Stimulated activated naive CD8-positive, alpha-beta T cell treated with anti-CD3 and anti-CD28 coated beads, Interleukin-15, Interleukin-2, amounts not matched to agents 100 ng/mL and 50 ng/mL, for 24 hours (primary cell): ENCODE measurements at regions not wholly inside any gene's neighbourhood (a gene's known extent, or its start where the extent isn't known, plus 50 kb on each side); places are given as distances from the start of the nearest gene placed in this dataset.

Experiments used
- H3K27ac Mint-ChIP-seq: one replicate; pipeline ENCODE4 v1.8.0; 2021; ENCODE audit warnings: mild to moderate bottlenecking, mixed read lengths
- H3K27me3 Mint-ChIP-seq: one replicate; pipeline ENCODE4 v1.8.0; 2021; ENCODE audit warnings: mixed read lengths
- H3K36me3 Mint-ChIP-seq: one replicate; pipeline ENCODE4 v1.8.0; 2021; ENCODE audit warnings: low read depth, mixed read lengths
- H3K4me1 Mint-ChIP-seq: one replicate; pipeline ENCODE4 v1.8.0; 2021; ENCODE audit warnings: low read depth, mixed read lengths
- H3K4me3 Mint-ChIP-seq: one replicate; pipeline ENCODE4 v1.8.0; 2021; ENCODE audit warnings: mild to moderate bottlenecking, mixed read lengths
- H3K9me3 Mint-ChIP-seq: one replicate; pipeline ENCODE4 v1.8.0; 2021; ENCODE audit warnings: mixed read lengths

- H3K27ac Mint-ChIP-seq: no peak overlapping the region
- no peaks in the 10 kb centered on the region for H3K27me3 Mint-ChIP-seq
- no peaks in the 10 kb centered on the region for H3K36me3 Mint-ChIP-seq
- H3K4me1 Mint-ChIP-seq: no peaks in the 10 kb centered on the region
- no peaks in the 10 kb centered on the region for H3K9me3 Mint-ChIP-seq
- no peak overlapping the region for H3K4me3 Mint-ChIP-seq
Measured at GRCh38 chr2:33897741-33898140, 298.6 kb upstream of the FAM98A start.

GRCh38 chr2:33893824-33894223, 294.7 kb upstream of the FAM98A start:
- Mint-ChIP-seq H3K9me3 (no peaks in the 10 kb centered on the region), H3K4me3 (no peak overlapping the region), H3K27ac (no peak overlapping the region), H3K4me1 (no peaks in the 10 kb centered on the region), H3K27me3 (no peaks in the 10 kb centered on the region), H3K36me3 (no peaks in the 10 kb centered on the region)

- Mint-ChIP-seq H3K36me3 (no peaks in the 10 kb centered on the region), H3K9me3 (no peaks in the 10 kb centered on the region), H3K4me3 (no peak overlapping the region), H3K4me1 (no peaks in the 10 kb centered on the region), H3K27ac (no peak overlapping the region), H3K27me3 (no peaks in the 10 kb centered on the region)
Measured at GRCh38 chr2:33891616-33892015, 292.5 kb upstream of the FAM98A start.

GRCh38 chr2:33890686-33891085, 291.6 kb upstream of the FAM98A start:
- no peaks in the 10 kb centered on the region for H3K27me3 Mint-ChIP-seq
- H3K36me3 Mint-ChIP-seq: no peaks in the 10 kb centered on the region
- no peaks in the 10 kb centered on the region for H3K4me1 Mint-ChIP-seq
- no peaks in the 10 kb centered on the region for H3K9me3 Mint-ChIP-seq
- no peak overlapping the region for H3K4me3 Mint-ChIP-seq
- H3K27ac Mint-ChIP-seq: no peak overlapping the region

GRCh38 chr2:33877348-33878016, 278.4 kb upstream of the FAM98A start:
- Mint-ChIP-seq H3K4me1 (no peaks in the 10 kb centered on the region), H3K9me3 (peaks cover 4% of the 10 kb centered on the region), H3K27me3 (no peaks in the 10 kb centered on the region), H3K4me3 (no peak overlapping the region), H3K27ac (no peak overlapping the region), H3K36me3 (no peaks in the 10 kb centered on the region)

GRCh38 chr2:33873076-33873605, 274.0 kb upstream of the FAM98A start:
- Mint-ChIP-seq H3K9me3 (peaks cover 17% of the 10 kb centered on the region), H3K36me3 (no peaks in the 10 kb centered on the region), H3K27me3 (no peaks in the 10 kb centered on the region), H3K27ac (no peak overlapping the region), H3K4me3 (no peak overlapping the region), H3K4me1 (no peaks in the 10 kb centered on the region)

- H3K4me1 Mint-ChIP-seq: no peaks in the 10 kb centered on the region
- H3K27me3 Mint-ChIP-seq: no peaks in the 10 kb centered on the region
- H3K36me3 Mint-ChIP-seq: no peaks in the 10 kb centered on the region
- H3K27ac Mint-ChIP-seq: no peak overlapping the region
- H3K9me3 Mint-ChIP-seq: peaks cover 4% of the 10 kb centered on the region
- peak overlapping the region; percentile 14 for H3K4me3 Mint-ChIP-seq
Measured at GRCh38 chr2:33859811-33860461, 260.8 kb upstream of the FAM98A start.

- no peak overlapping the region for H3K4me3 Mint-ChIP-seq
Measured at GRCh38 chr2:33859176-33859575, 260.1 kb upstream of the FAM98A start.

GRCh38 chr2:33848486-33848885, 249.4 kb upstream of the FAM98A start:
- peaks cover 17% of the 10 kb centered on the region for H3K9me3 Mint-ChIP-seq
- no peaks in the 10 kb centered on the region for H3K4me1 Mint-ChIP-seq
- no peaks in the 10 kb centered on the region for H3K27me3 Mint-ChIP-seq
- no peak overlapping the region for H3K27ac Mint-ChIP-seq
- no peaks in the 10 kb centered on the region for H3K36me3 Mint-ChIP-seq
- no peak overlapping the region for H3K4me3 Mint-ChIP-seq

More at GRCh38 chr2:33859176-33859575, 260.1 kb upstream of the FAM98A start:
- no peaks in the 10 kb centered on the region for H3K36me3 Mint-ChIP-seq
- peaks cover 6% of the 10 kb centered on the region for H3K9me3 Mint-ChIP-seq
- no peaks in the 10 kb centered on the region for H3K27me3 Mint-ChIP-seq
- no peak overlapping the region for H3K27ac Mint-ChIP-seq
- H3K4me1 Mint-ChIP-seq: no peaks in the 10 kb centered on the region

- Mint-ChIP-seq H3K27me3 (no peaks in the 10 kb centered on the region), H3K4me1 (no peaks in the 10 kb centered on the region), H3K9me3 (no peaks in the 10 kb centered on the region), H3K27ac (no peak overlapping the region), H3K4me3 (no peak overlapping the region), H3K36me3 (no peaks in the 10 kb centered on the region)
Measured at GRCh38 chr2:33839791-33840190, 240.7 kb upstream of the FAM98A start.

GRCh38 chr2:33836628-33837027, 237.5 kb upstream of the FAM98A start:
- H3K9me3 Mint-ChIP-seq: no peaks in the 10 kb centered on the region
- H3K27me3 Mint-ChIP-seq: no peaks in the 10 kb centered on the region
- H3K4me1 Mint-ChIP-seq: no peaks in the 10 kb centered on the region
- no peak overlapping the region for H3K4me3 Mint-ChIP-seq
- no peak overlapping the region for H3K27ac Mint-ChIP-seq
- no peaks in the 10 kb centered on the region for H3K36me3 Mint-ChIP-seq

GRCh38 chr2:33835911-33836310, 236.8 kb upstream of the FAM98A start:
- no peaks in the 10 kb centered on the region for H3K9me3 Mint-ChIP-seq
- H3K27me3 Mint-ChIP-seq: no peaks in the 10 kb centered on the region
- no peaks in the 10 kb centered on the region for H3K4me1 Mint-ChIP-seq
- H3K4me3 Mint-ChIP-seq: no peak overlapping the region
- H3K27ac Mint-ChIP-seq: no peak overlapping the region
- no peaks in the 10 kb centered on the region for H3K36me3 Mint-ChIP-seq

- Mint-ChIP-seq H3K27ac (no peak overlapping the region), H3K27me3 (no peaks in the 10 kb centered on the region), H3K4me3 (no peak overlapping the region), H3K36me3 (no peaks in the 10 kb centered on the region), H3K4me1 (no peaks in the 10 kb centered on the region), H3K9me3 (peaks cover 14% of the 10 kb centered on the region)
Measured at GRCh38 chr2:33822964-33823363, 223.9 kb upstream of the FAM98A start.

GRCh38 chr2:33812707-33813106, 213.6 kb upstream of the FAM98A start:
- Mint-ChIP-seq H3K9me3 (no peaks in the 10 kb centered on the region), H3K4me3 (no peak overlapping the region), H3K4me1 (no peaks in the 10 kb centered on the region), H3K27ac (no peak overlapping the region), H3K27me3 (no peaks in the 10 kb centered on the region), H3K36me3 (no peaks in the 10 kb centered on the region)

GRCh38 chr2:33810046-33810835, 211.1 kb upstream of the FAM98A start:
- Mint-ChIP-seq H3K36me3 (no peaks in the 10 kb centered on the region), H3K27me3 (no peaks in the 10 kb centered on the region), H3K9me3 (no peaks in the 10 kb centered on the region), H3K4me1 (no peaks in the 10 kb centered on the region), H3K27ac (no peak overlapping the region), H3K4me3 (no peak overlapping the region)
